Stimulated activated naive CD8-positive, alpha-beta T cell treated with anti-CD3 and anti-CD28 coated beads, Interleukin-15, amount 100 ng/mL, for 72 hours (primary cell): ENCODE measurements at regions not wholly inside any gene's neighbourhood (a gene's known extent, or its start where the extent isn't known, plus 50 kb on each side); places are given as distances from the start of the nearest gene placed in this dataset.

Experiments used
- ATAC-seq: fragments of 150-1000 bp; cut with Tn5 transposase; 2 replicates; pipeline ENCODE4 v1.10.0; 2021; ENCODE audit warnings: mild to moderate bottlenecking, moderate library complexity
- DNase-seq, 2 donors: peaks; one replicate each; pipeline ENCODE4 v3.0.0; 2021 to 2022
- H3K27ac Mint-ChIP-seq, 2 donors: one replicate each; pipeline ENCODE4 v1.8.0; 2022; ENCODE audit warnings: mild to moderate bottlenecking in 2 of 2, mixed read lengths in 2 of 2, moderate library complexity in 2 of 2
- H3K27me3 Mint-ChIP-seq: one replicate; pipeline ENCODE4 v1.8.0; 2022; ENCODE audit warnings: mixed read lengths
- H3K4me1 Mint-ChIP-seq: one replicate; pipeline ENCODE4 v1.8.0; 2022; ENCODE audit warnings: mild to moderate bottlenecking, mixed read lengths
- H3K4me3 Mint-ChIP-seq, 2 donors: one replicate each; pipeline ENCODE4 v1.8.0; 2022; ENCODE audit warnings: mild to moderate bottlenecking in 2 of 2, mixed read lengths in 2 of 2, moderate library complexity in 1 of 2
- H3K9me3 Mint-ChIP-seq, 2 donors: one replicate each; pipeline ENCODE4 v1.8.0; 2022; ENCODE audit warnings: mixed read lengths in 2 of 2

GRCh38 chr18:57273194-57273593 lies 79.2 kb upstream of the ST8SIA3 start:
- ATAC-seq (no peak), DNase-seq (no peak)
- Mint-ChIP-seq H3K4me3 (no peak overlapping the region), H3K9me3 (no peaks in the 10 kb centered on the region), H3K27me3 (peaks cover 21% of the 10 kb centered on the region), H3K27ac (no peak overlapping the region), H3K4me1 (no peaks in the 10 kb centered on the region)

- DNase-seq = no peak
- no peaks in the 10 kb centered on the region for H3K4me1 Mint-ChIP-seq
- no peak overlapping the region for H3K4me3 Mint-ChIP-seq
- no peak for ATAC-seq
- H3K27ac Mint-ChIP-seq = no peak overlapping the region
- H3K27me3 Mint-ChIP-seq = peaks cover 21% of the 10 kb centered on the region
- H3K9me3 Mint-ChIP-seq = no peaks in the 10 kb centered on the region
Measured at GRCh38 chr18:57275111-57275510, 77.2 kb upstream of the ST8SIA3 start.

- no peaks in the 10 kb centered on the region for H3K9me3 Mint-ChIP-seq
- DNase-seq (no peak), ATAC-seq (no peak)
- no peak overlapping the region for H3K27ac Mint-ChIP-seq
- peaks cover 16% of the 10 kb centered on the region for H3K27me3 Mint-ChIP-seq
- H3K4me1 Mint-ChIP-seq = no peaks in the 10 kb centered on the region
- H3K4me3 Mint-ChIP-seq = no peak overlapping the region
Measured at GRCh38 chr18:57276829-57277228, 75.5 kb upstream of the ST8SIA3 start.

GRCh38 chr18:57278933-57279332 lies 73.4 kb upstream of the ST8SIA3 start:
- Mint-ChIP-seq H3K4me1 (no peaks in the 10 kb centered on the region), H3K27me3 (peaks cover 10% of the 10 kb centered on the region), H3K4me3 (no peak overlapping the region), H3K9me3 (no peaks in the 10 kb centered on the region), H3K27ac (no peak overlapping the region)
- no peak for DNase-seq
- no peak for ATAC-seq

GRCh38 chr18:57281519-57281918 lies 70.8 kb upstream of the ST8SIA3 start:
- no peak for ATAC-seq
- Mint-ChIP-seq H3K4me3 (no peak overlapping the region), H3K9me3 (no peaks in the 10 kb centered on the region), H3K27me3 (no peaks in the 10 kb centered on the region), H3K27ac (no peak overlapping the region), H3K4me1 (no peaks in the 10 kb centered on the region)
- no peak for DNase-seq

- no peak for DNase-seq
- Mint-ChIP-seq H3K4me3 (no peak overlapping the region), H3K9me3 (peaks cover 0 to 5% of the 10 kb centered on the region in 2 donors), H3K4me1 (no peaks in the 10 kb centered on the region), H3K27ac (no peak overlapping the region), H3K27me3 (peaks cover 15% of the 10 kb centered on the region)
- no peak for ATAC-seq
Measured at GRCh38 chr18:57286949-57287348, 65.4 kb upstream of the ST8SIA3 start.

GRCh38 chr18:57287766-57288165 lies 64.6 kb upstream of the ST8SIA3 start:
- no peak overlapping the region for H3K27ac Mint-ChIP-seq
- no peak for ATAC-seq
- no peak overlapping the region for H3K4me3 Mint-ChIP-seq
- peaks cover 15% of the 10 kb centered on the region for H3K27me3 Mint-ChIP-seq
- no peak for DNase-seq
- H3K4me1 Mint-ChIP-seq = no peaks in the 10 kb centered on the region
- peaks cover 0 to 5% of the 10 kb centered on the region in 2 donors for H3K9me3 Mint-ChIP-seq

GRCh38 chr18:57294547-57294946 lies 57.8 kb upstream of the ST8SIA3 start:
- no peak overlapping the region for H3K4me3 Mint-ChIP-seq
- H3K27ac Mint-ChIP-seq = no peak overlapping the region
- ATAC-seq = no peak
- peaks cover 10% of the 10 kb centered on the region for H3K27me3 Mint-ChIP-seq
- no peaks in the 10 kb centered on the region for H3K9me3 Mint-ChIP-seq
- no peak for DNase-seq
- H3K4me1 Mint-ChIP-seq = no peaks in the 10 kb centered on the region

- H3K9me3 Mint-ChIP-seq = no peaks in the 10 kb centered on the region
- H3K4me1 Mint-ChIP-seq = no peaks in the 10 kb centered on the region
- H3K27me3 Mint-ChIP-seq = peaks cover 20% of the 10 kb centered on the region
- H3K4me3 Mint-ChIP-seq = no peak overlapping the region
- DNase-seq = no peak
- H3K27ac Mint-ChIP-seq = peak overlapping the region in 1 of 2 donors; percentile 82
- ATAC-seq = no peak
Measured at GRCh38 chr18:57296336-57296735, 56.0 kb upstream of the ST8SIA3 start.

GRCh38 chr18:57297306-57297705 lies 55.1 kb upstream of the ST8SIA3 start:
- no peak overlapping the region for H3K27ac Mint-ChIP-seq
- ATAC-seq = no peak

GRCh38 chr18:57299931-57300330 lies 52.4 kb upstream of the ST8SIA3 start:
- DNase-seq (no peak), ATAC-seq (no peak)
- Mint-ChIP-seq H3K27me3 (peaks cover 35% of the 10 kb centered on the region), H3K9me3 (no peaks in the 10 kb centered on the region), H3K4me1 (no peaks in the 10 kb centered on the region), H3K27ac (no peak overlapping the region), H3K4me3 (no peak overlapping the region)

More at GRCh38 chr18:57297306-57297705, 55.1 kb upstream of the ST8SIA3 start:
- DNase-seq = no peak
- Mint-ChIP-seq H3K27me3 (peaks cover 29% of the 10 kb centered on the region), H3K9me3 (no peaks in the 10 kb centered on the region), H3K4me3 (no peak overlapping the region), H3K4me1 (no peaks in the 10 kb centered on the region)

- Mint-ChIP-seq H3K4me1 (no peaks in the 10 kb centered on the region), H3K27me3 (peaks cover 35% of the 10 kb centered on the region), H3K4me3 (no peak overlapping the region), H3K27ac (no peak overlapping the region), H3K9me3 (no peaks in the 10 kb centered on the region)
- DNase-seq = no peak
- no peak for ATAC-seq
Measured at GRCh38 chr18:57301573-57302559, 50.5 kb upstream of the ST8SIA3 start.
